ENCODE measurements at regions not wholly inside any gene's neighbourhood (a gene's known extent, or its start where the extent isn't known, plus 50 kb on each side); places are given as distances from the start of the nearest gene placed in this dataset.

DNA sequence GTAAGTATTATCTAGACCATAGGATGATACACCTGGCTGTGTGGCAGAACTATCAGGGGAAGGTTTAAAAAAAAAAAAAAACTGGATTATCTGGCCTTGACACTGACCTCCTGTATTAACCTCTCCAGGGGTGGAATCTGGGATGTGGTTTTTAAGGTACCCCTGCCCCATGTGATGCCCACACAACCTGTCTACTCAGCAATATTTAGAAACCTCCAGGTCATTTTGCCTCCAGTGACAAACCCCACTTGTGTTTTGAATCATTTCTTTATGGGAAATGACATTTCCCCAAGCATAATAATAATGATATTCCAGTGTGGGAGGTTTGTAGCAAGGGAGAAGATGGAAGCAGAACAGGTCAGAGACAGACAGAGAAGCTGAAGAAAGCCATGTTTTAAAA lies 179.1 kb downstream of the RSL24D1 start:
- DNase-seq: no peak

DNA sequence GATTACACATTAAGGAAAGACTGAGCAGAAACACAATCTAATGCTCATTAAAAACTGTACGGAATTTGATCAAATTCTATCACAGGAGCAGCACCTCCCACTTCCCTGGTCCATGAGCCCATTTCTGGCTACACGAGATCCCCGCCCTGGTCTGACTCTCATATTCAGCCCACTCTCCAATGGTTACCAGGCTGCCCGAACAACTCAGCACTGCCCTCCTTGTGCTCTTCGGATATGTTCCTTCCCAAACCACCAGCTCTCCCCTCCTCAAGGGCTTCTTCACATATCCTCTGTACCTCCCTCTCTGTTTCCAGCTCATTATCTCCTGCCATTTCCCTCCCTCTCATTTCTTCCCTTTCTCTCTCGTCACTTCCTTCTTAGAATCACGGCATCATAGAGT lies 180.5 kb downstream of the RSL24D1 start:
- no peak for DNase-seq

DNA sequence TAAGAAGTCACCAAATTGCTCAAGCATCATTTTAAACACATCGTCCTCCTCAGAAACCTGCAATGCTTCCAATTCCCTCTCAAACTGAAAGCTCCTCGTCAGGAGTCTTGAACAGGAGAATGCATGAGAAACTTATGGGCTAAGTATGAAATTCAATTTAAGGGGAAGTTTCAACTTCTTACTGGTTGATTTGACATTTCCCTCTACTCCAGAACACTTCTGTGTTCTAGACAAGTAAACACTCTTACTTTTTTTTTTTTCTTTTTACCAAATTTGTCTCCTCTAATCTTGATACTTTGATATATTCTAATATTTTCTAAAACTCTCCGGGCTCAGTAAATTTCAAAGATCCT lies 181.7 kb downstream of the RSL24D1 start:
- DNase-seq: no peak

DNA sequence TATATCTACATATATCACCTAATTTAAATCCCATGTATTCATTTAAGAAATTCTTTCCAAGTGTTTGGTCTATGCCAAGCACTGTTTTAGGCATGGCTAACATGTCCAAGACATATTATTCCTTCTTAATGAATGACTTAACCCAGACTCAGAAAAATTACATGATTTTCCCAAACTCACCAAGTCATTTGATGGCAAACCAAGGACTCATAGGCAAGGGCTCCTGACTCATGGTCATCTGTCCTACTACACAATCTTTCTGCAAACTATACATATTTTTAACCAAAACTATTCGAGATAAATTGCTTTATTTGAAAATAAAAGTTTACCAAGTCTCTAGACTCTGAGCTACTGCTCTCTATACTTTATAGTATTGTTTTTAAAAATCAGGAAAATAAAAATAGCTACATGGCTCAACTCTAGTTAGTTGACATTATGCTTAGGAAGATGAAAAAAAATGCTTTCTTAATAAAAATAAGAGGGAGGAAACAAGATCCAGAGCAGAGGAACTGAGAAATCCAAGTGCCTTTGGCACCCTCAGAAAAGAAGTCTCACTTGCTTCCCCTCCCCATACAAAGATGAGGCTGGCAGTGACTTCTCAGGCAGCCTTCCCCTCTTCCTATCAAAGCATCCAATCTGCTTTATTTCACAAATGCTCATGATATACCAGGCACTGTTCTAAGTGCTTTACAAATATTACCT lies 182.2 kb downstream of the RSL24D1 start:
- no peak for DNase-seq

DNA sequence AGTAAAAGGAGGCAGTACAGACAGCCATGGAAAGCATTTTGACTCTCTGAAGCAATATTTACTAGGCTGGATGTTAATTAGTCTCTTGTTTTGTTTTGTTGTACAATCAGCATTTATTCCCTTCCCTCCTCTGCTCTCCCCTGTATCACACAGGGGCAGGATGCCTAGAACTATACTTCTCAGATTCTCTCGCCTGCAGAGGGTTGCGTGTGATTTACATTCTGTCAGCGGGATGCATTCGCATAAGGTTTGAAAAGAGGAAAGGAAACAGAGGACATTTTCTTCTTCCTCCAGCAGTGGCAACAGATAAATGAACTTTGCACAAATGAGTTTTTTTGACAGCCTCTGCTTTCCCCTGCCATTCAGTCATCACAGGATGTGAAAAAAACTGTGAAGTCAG lies 188.3 kb downstream of the RSL24D1 start:
- no peak for DNase-seq

DNA sequence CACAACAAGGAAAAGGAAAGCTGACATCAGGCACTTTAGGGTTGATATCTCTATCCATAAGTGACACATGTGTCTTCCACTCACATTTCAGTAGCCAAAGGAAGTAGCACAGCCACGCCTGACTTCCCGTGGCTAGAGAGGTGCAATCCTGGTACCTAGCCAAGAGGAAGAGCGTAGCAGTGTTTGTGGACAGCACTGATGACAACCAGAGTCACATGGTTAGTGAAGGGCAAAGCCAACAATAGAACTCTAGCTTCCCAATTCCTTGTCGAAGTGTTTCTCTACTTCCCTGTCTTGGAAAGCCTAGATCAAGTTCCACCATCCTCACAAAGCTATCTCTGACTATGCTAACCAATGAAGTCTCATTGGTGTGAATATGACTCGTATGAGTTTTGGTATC lies 189.2 kb downstream of the RSL24D1 start:
- no peak for DNase-seq

DNA sequence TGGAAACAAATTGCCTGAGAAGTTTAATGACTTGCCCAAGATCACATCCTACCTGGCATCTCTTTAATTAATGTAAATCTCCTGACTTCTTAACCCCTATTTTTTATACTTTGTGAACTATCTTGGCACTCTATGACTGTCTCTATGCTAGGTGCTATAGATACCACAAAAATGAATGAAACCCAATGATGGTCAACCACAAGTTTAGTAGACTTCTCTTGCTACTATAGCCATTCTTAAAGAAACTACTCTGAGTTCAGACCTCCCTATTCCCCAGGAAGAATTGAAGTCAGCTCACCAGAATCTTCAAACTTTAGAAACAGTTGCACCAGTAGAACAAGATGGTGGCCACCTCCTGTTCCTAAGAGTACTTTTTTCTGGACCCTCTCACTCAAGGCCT lies 191.1 kb downstream of the RSL24D1 start:
- no peak for DNase-seq

DNA sequence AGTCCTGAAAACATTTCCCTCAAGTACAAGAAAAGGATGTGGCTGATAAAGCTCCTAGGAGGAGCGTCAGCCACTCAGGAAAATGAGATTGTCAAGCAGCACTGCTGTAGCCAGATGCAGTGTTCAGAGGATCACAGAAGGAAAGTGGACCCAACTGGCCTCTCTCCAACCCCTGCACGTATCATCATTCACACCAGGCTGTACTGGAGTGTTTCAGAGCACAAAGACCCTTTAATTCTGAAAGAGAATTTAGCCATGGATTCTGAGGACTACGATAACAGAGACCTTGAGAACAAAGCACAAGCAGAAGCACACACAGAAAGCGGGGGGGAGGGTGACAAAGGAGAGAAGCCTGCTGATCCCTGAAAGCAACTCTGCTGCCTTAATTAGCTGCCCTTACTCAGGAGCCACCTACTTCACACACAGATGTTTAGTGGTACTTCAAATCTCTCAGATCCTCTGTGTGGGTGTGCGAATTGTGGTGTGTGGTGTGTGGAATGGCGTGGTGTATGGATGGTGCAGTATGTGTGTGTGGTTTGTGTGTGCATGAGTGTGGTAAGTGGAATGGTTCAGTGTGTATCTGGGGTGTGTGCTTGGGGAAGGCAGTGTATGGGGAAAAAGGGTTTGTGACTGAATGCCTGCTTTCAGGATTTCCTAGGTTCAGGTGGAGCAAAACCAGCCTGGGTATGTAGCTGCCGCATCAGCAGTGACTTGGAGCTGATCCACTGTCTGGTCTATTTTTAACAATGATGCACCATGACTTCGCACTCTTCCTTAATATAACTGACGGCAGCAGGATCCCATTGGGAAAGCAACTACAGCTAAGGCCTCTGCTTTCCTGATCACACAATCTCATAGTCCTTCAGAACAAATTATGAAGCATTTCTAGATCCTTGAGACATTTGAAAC lies 192.5 kb downstream of the RSL24D1 start:
- DNase-seq: no peak

DNA sequence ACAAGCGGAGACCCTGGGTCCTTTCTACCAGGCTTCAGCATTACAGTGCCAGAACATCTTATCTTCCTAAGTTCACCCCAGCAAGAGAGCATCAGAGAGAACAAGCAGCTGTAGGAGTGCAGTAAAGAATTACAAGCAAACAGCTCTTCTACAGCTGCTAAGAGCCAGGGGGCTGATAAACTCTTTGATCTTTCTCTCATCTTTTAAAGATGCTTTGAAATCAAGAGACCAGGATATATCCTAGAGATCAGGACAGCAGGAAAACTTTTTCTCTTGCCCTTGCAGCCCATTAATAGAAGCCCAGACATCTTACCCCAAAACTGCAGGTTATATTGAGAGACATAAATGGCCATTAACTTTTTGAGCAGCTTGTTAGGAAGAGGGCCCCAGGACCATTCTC lies 198.1 kb downstream of the RSL24D1 start:
- DNase-seq: no peak

DNA sequence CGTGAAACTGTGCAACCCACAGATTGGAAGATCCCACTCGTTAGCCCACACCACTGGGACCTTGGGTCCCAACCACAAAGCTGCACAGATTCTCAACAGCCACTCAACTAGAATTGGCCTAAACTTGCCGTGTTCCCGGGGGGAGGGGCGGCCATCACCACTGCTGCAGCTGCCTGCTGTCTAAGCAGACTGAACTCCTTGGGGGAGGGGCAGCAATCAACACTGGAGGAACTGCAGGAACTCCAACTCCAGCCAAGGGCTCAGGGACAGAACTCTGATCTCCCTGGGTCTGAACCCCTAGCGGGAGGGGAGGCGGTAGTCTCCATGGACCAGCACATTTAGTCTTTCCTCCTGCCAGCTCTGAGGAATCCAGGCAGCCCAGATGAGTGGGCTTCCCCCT lies 205.9 kb downstream of the RSL24D1 start:
- no peak for DNase-seq

DNA sequence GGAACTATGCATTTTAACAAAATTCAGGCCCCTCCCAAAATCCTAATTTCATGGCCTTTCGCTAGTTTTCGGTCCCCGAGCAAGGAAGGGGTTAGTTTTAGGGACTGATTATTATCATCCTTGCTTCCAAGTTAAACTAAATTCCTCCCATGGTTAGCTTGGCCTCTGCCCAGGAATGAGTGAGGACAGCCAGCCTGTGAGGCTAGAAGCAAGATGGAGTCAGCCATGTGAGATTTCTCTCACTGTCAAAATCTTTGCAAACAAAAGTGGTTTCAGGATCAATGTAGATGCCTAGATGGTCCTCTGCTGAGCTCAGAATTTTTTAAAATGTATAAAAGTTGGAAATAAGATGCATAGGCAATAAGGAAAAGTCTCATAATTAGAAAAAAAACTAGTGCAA lies 208.9 kb downstream of the RSL24D1 start:
- no peak for DNase-seq

DNA sequence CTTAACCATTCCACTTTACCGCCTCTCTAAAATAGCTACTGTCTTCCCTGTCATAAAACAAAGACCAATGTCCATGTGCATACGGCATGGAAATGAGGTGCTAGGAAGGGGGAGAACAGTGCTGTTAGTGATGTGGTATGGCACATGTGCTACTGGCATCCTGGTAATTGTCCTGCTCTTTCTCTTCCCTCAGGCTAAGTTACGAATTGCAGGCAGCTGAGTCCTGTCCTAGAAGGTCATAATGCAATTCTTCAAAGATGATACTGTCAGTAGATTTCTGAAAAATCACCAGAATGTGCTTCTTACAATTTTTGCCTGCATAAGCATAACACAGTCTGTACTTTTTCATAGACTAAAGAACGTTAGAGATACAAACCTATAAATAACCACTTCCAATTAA lies 216.8 kb downstream of the RSL24D1 start:
- no peak for DNase-seq

DNA sequence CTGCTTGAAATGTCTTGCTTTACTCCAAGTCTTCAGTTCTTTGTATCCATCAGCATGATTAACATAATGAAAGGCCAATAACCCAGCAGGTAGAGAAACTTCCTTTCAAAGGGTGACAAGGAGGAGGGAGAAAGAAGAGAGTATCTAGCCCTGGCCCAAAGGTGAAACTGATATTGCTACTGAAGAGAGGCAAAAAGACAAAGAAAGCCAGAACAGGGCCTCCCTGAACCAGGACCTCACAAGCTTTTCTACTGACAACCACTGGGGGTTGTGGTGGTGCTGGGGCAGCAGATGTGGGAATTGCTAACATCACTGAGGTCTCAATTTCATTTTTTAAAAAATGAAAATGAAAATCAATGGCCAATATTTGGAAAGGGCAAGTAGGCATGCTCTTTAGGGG lies 234.1 kb downstream of the RSL24D1 start:
- no peak for DNase-seq

DNA sequence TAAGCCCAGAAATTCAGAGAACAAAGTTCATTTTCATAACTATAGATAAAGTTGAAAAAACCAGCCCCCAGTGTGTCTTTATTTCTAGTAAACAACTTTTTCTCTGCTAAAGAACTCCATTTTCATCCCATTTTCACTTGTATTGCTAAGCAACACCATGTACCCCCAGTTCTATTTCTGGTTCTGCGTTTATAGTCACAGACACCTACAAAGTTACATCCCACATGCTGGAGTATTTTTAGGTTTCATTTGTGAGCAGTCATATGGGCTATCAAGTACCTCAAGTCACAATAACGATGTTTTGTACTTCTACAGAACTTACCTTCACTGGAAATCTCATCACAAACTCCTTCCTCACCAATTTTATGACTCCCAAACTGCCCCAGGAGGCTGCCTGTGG lies 236.5 kb downstream of the RSL24D1 start:
- no peak for DNase-seq

DNA sequence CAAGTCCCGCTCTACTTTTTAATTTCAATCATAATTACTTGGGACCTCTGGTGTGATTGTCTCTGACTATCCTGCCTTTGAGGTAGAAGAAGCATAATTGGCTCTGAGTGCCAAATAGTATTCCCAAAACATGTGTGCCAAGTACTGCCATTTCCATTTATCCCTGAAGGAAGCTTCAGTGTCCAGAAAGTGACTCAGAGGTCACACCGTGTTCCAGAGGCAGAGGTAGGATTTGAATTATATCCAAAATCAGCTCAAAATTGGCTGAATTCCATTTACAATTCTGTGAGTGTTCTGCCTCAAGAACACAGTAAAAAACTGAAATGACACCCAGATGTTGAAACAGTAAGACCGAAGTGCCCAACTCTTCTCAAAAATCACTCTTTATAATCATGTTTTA lies 255.3 kb downstream of the RSL24D1 start:
- no peak for DNase-seq

DNA sequence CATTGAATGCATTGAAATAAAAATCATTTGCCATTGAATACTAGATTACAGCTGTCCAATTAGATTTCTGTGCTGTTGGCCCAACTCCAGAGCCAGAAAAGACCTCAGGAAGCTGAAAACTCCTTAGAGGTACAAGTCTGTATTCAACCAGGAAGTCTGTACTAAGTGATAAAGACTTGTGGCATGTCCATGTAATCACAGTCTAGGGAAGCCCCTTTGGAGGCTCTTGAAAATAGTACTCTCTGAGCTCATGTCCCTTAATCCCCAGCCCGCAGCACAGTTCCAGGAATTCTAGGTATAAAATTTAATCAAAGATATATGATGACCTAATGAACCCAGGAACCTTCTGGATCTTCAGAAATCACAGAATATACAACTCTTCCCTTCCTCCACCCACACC lies 279.4 kb downstream of the RSL24D1 start:
- no peak for DNase-seq

DNA sequence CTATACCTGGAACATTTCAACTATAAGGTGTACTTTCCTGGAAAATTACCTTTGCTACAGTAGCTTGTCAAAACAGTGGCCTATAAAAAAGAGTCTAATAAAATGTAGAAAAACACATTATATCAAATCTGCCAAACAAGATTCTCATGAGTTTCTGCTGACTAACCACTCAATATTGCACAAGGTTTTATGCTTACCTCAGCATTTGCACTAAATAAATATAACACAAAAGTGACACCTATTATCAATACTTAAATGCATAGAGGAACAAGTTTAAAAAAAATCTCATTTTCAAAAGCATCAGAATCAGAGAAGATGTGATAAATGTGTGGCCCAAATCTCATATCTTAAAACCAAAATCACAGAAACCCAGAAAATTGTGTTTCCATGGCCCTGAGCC lies 281.4 kb downstream of the RSL24D1 start:
- DNase-seq: no peak

DNA sequence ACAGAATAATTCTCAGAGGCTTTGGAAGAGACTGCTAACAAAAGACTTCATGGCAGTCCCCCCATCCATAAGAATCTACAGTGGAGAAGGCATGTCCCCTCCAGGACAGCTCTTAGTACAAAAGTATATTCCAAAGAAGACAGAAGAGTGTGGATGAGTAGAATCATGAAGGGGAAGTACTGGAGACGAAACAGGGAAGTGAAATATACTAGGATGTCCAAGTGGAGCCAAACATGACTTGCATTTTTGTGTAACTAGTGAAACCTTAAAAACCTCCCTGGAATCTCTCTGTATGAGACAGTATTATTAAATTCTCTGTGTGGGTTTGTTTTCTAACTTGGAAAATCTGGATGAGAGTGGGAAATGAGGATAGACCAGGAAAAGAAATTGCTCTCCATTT lies 312.4 kb downstream of the RSL24D1 start:
- DNase-seq: no peak

DNA sequence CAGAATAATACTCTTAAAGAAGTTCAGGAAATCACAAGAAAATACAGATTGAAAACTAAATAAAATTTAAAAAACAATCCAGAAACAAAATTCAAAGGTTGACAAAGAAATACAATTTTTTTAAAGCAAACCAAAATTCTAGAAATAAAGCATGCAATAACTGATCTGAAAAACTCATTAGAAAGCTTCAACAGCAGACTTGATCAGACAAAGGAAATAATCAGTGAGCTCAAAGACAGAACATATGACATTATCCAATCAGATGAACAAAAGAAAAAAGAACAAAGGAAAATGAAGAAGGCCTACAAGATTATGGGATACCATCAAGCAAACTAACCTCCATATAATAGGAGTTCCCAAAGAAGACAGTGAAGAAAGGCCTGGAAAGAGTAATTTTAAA lies 336.8 kb downstream of the RSL24D1 start:
- no peak for DNase-seq

DNA sequence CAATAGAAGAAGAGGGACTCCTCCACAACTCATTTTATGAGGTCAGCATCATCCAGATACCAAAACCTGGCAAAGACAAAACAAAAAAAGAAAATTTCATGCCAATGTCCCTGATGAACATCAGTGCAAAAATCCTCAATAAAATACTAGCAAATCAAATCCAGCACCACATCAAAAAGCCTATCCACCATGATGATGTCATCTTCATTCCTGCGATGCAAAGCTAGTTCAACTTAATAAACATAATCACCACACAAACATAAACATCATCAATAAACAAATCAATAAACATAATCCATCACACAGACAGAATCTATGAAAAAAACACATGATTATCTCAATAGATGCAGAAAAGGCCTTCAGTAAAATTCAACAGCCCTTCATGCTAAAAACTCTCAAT lies 342.1 kb downstream of the RSL24D1 start:
- no peak for DNase-seq

DNA sequence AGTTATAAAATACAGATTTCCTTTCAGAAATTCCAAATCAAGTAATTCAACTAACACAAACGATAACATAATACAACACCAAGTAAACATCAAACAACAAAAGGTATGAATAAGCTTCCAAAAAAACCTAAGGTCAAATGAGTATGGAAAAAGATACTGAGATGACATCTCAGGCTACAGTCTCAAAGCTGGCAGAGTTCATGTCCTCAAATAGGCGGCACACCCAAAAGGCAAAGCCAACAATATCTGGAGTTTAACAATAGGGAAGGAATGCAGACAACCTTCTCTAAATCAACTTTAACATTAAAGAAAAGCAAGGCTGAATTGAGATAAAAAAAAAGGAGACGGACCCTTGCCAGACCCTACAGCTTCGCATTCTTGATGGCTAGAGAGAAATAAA lies 346.6 kb downstream of the RSL24D1 start:
- no peak for DNase-seq

DNA sequence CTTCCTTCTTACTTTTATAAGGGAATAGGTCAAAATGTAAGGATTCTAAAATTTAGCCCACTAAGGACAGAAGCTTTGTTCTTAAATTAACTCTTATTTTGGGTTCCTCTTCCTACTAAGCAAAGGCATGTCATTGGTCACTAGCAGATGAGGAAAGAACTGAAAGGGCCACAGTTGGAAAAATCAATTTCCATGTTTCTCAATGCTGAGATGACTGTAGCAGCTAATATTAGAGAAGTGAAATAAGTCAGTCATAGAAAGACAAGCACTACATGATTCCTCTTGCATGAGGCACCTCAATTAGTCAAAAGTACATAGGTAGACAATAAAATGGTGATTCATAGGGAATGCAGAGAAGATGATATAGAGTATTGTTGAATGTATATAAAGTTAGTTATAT lies 353.7 kb downstream of the RSL24D1 start:
- DNase-seq: no peak

DNA sequence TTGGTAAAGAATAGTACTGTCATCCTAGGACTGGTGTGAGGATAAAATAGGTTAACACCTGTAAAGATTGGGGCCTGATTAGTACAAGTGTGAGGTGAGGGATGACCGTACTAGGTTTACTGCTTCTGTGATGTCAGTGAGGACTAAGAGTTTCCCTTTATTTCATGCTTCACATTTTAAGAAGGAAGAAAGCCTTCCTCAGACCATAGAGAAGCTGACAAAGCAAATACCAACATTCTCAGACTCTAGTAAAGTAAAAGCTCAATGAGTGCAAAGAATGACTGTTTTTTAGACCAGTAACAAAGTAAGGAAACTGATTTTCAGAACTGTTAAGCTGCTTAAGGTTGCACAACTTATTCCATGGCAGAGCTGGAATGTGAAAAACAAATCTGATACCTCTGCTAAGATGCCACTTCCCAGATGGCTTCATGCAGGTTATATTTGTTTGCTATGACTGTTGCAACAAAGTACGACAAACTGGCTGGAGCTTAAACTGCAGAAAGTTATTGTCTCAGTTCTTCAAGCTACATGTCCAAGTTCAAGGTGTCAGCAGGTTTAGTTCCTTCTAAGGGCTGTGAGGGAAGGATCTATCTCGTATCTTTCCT lies 354.9 kb downstream of the RSL24D1 start:
- DNase-seq: no peak
